HEK293T (cell line): ENCODE measurements at regions not wholly inside any gene's neighbourhood (a gene's known extent, or its start where the extent isn't known, plus 50 kb on each side); places are given as distances from the start of the nearest gene placed in this dataset.

ENCODE experiments used
- CTCF ChIA-PET: fragments of 350-600 bp; formaldehyde crosslinking; extraction: SDS; loops from one replicate; lab custom pipeline; 2021; ENCODE audit warnings: antibody characterized with exemption, inconsistent platforms; lab: Yijun Ruan, JAX
- POLR2A ChIA-PET: fragments of 350-600 bp; formaldehyde crosslinking; extraction: SDS; loops from one replicate; lab custom pipeline; 2020; ENCODE audit warnings: antibody characterized with exemption, inconsistent platforms; lab: Yijun Ruan, JAX
- DNase-seq: peaks from one replicate; pipeline ENCODE4 v3.0.0; 2012; ENCODE audit warnings: mixed read lengths; ENCODE audit errors: extremely low spot score
- ARNT ChIP-seq: fragments of 450-650 bp; IDR thresholded peaks from 2 replicates; pipeline ENCODE4 v1.6.1; 2017; ENCODE audit warnings: mild to moderate bottlenecking
- BHLHE40 ChIP-seq: fragments of 450-650 bp; IDR thresholded peaks from 2 replicates; pipeline ENCODE4 v1.6.1; 2016; ENCODE audit warnings: mild to moderate bottlenecking, moderate library complexity, borderline replicate concordance
- CTBP1 ChIP-seq: fragments of 450-650 bp; IDR thresholded peaks from 2 replicates; pipeline ENCODE4 v1.6.1; 2016; ENCODE audit warnings: borderline replicate concordance
- ELF4 ChIP-seq: fragments of 450-650 bp; IDR thresholded peaks from 2 replicates; pipeline ENCODE4 v1.6.1; 2017; ENCODE audit warnings: antibody characterized with exemption
- FOXA1 ChIP-seq: fragments of 450-650 bp; IDR thresholded peaks from 2 replicates; pipeline ENCODE4 v1.6.1; 2016; ENCODE audit warnings: mild to moderate bottlenecking
- FOXK2 ChIP-seq: fragments of 450-650 bp; IDR thresholded peaks from 2 replicates; pipeline ENCODE4 v1.6.1; 2016; ENCODE audit warnings: mild to moderate bottlenecking
- FOXM1 ChIP-seq: fragments of 450-650 bp; IDR thresholded peaks from 2 replicates; pipeline ENCODE4 v1.6.1; 2017; ENCODE audit warnings: mild to moderate bottlenecking, borderline replicate concordance
- HDGF ChIP-seq: fragments of 450-650 bp; IDR thresholded peaks from 2 replicates; pipeline ENCODE4 v1.6.1; 2017; ENCODE audit warnings: antibody characterized with exemption, borderline replicate concordance
- L3MBTL2 ChIP-seq: fragments of 450-650 bp; conservative IDR thresholded peaks from 2 replicates; pipeline ENCODE4 v1.6.1; 2016; ENCODE audit warnings: mild to moderate bottlenecking
- LEF1 ChIP-seq: fragments of 450-650 bp; IDR thresholded peaks from 2 replicates; pipeline ENCODE4 v1.6.1; 2017; ENCODE audit warnings: mild to moderate bottlenecking, borderline replicate concordance
- NFRKB ChIP-seq: fragments of 450-650 bp; IDR thresholded peaks from 2 replicates; pipeline ENCODE4 v1.6.1; 2016; ENCODE audit warnings: mild to moderate bottlenecking, moderate library complexity
- PKNOX1 ChIP-seq: fragments of 450-650 bp; IDR thresholded peaks from 2 replicates; pipeline ENCODE4 v1.6.1; 2016
- SP1 ChIP-seq: fragments of 450-650 bp; IDR thresholded peaks from 2 replicates; pipeline ENCODE4 v1.6.1; 2017
- SUZ12 ChIP-seq: fragments of 450-650 bp; IDR thresholded peaks from 2 replicates; pipeline ENCODE4 v1.6.1; 2016; ENCODE audit warnings: mild to moderate bottlenecking
- TARDBP ChIP-seq: fragments of 450-650 bp; IDR thresholded peaks from 2 replicates; pipeline ENCODE4 v1.6.1; 2016
- ZNF384 ChIP-seq: fragments of 450-650 bp; IDR thresholded peaks from 2 replicates; pipeline ENCODE4 v1.6.1; 2016

GRCh38 chr1:178628637-178629251 is 96.3 kb upstream of the RALGPS2 start:
- ChIA-PET POLR2A (no interaction called here), CTCF (no interaction called here)
- no peak for DNase-seq
- no peak for TF ChIP-seq L3MBTL2
- TF ChIP-seq CTBP1: no peak
- TF ChIP-seq TARDBP: no peak
- TF ChIP-seq ELF4: no peak
- no peak for TF ChIP-seq BHLHE40
- no peak for TF ChIP-seq ZNF384
- TF ChIP-seq SP1: no peak
- TF ChIP-seq FOXA1: no peak
- TF ChIP-seq ARNT: no peak

DNA sequence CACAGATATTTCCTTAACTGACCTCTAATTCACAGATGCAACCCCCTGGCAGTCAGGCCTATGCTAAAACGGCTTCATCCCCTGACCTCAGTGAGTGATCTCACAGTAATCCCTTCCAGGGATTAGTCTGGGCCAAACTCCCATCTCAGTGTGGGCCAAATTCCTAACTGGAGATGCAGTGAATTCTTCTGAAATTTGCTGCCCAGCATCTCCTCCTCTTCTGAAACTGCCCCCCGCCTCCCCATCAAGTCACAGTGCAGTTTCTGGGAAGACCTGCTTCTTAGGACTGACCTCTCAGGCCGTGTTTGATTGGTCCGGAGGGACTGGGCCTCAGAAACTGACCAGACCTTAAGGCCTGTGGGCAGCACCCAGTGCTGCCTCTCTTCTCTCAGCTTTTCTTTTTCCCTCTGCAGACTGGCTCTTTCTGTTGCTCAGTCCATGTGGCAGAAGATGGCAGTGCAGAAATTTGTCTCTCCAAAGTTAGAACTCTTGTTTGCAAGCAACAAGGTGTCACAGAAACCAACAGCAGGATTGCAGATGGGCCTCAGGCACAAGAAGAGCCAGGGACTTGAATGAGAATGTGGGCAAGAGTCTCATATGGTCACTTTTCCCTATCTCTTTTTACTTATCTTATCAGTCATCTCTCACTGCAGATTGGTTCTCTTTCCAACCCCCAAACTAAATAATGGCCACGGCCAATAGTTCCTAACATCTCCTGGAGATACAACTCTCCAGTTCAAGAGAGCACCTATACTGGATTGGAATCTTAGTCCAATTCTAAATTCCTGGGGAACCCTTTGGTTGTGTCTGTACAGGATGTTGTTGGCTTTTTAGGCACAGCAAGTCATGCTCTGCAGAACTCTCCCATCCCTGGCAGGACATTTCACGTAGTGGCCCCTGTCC is 95.5 kb upstream of the RALGPS2 start:
- TF ChIP-seq TARDBP: no peak
- TF ChIP-seq SUZ12: no peak
- no peak for TF ChIP-seq CTBP1
- TF ChIP-seq BHLHE40: no peak
- TF ChIP-seq L3MBTL2: no peak
- no peak for TF ChIP-seq ZNF384
- no peak for TF ChIP-seq ELF4
- TF ChIP-seq FOXA1: no peak
- CTCF ChIA-PET: no interaction called here

GRCh38 chr1:178630417-178630816 is 94.6 kb upstream of the RALGPS2 start:
- TF ChIP-seq SP1: no peak
- no peak for TF ChIP-seq FOXM1
- TF ChIP-seq LEF1: no peak
- no peak for TF ChIP-seq NFRKB
- TF ChIP-seq BHLHE40: no peak
- TF ChIP-seq ARNT: no peak
- no peak for TF ChIP-seq ZNF384
- TF ChIP-seq FOXA1: no peak
- no peak for TF ChIP-seq PKNOX1
- ChIA-PET POLR2A (no interaction called here), CTCF (no interaction called here)
- DNase-seq: no peak

More for the DNA sequence above, 95.5 kb upstream of the RALGPS2 start:
- POLR2A ChIA-PET: no interaction called here
- no peak for DNase-seq

GRCh38 chr1:178632653-178633052 is 92.4 kb upstream of the RALGPS2 start:
- ChIA-PET POLR2A (no interaction called here), CTCF (no interaction called here)
- DNase-seq: no peak
- TF ChIP-seq TARDBP: no peak
- TF ChIP-seq ELF4: no peak
- no peak for TF ChIP-seq FOXK2
- no peak for TF ChIP-seq NFRKB
- no peak for TF ChIP-seq SP1
- TF ChIP-seq L3MBTL2: no peak
- no peak for TF ChIP-seq LEF1
- no peak for TF ChIP-seq BHLHE40
- TF ChIP-seq FOXA1: no peak
- TF ChIP-seq ARNT: no peak
- no peak for TF ChIP-seq HDGF
- no peak for TF ChIP-seq SUZ12
- TF ChIP-seq CTBP1: no peak

GRCh38 chr1:178633056-178633455 is 92.0 kb upstream of the RALGPS2 start:
- ChIA-PET POLR2A (no interaction called here), CTCF (no interaction called here)
- DNase-seq: no peak

GRCh38 chr1:178634445-178634844 is 90.6 kb upstream of the RALGPS2 start:
- TF ChIP-seq PKNOX1: no peak
- no peak for TF ChIP-seq ELF4
- no peak for TF ChIP-seq L3MBTL2
- no peak for TF ChIP-seq FOXM1
- no peak for TF ChIP-seq SUZ12
- no peak for TF ChIP-seq SP1
- TF ChIP-seq NFRKB: no peak
- TF ChIP-seq TARDBP: no peak
- TF ChIP-seq FOXK2: no peak
- TF ChIP-seq HDGF: no peak
- ChIA-PET CTCF (no interaction called here), POLR2A (no interaction called here)
- no peak for DNase-seq

More at GRCh38 chr1:178633056-178633455, 92.0 kb upstream of the RALGPS2 start:
- no peak for TF ChIP-seq ELF4
- TF ChIP-seq NFRKB: no peak

DNA sequence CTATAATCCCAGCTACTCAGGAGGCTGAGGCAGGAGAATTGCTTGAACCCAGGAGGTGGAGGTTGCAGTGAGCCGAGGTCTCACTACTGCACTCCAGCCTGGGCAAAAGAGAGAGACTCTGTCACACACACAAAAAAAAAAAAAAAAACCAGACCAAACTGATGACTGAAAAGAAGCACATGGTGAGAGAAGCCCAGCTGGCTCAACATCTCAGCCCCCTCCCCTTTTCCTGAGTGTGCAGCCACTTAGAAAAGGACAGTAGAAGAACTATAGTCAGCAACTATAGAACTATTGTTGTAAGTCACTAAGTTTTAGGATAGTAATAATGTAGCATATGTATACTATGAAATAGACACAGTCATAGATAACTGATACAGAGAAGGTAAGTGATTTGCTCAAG is 87.2 kb upstream of the RALGPS2 start:
- DNase-seq: no peak
- CTCF ChIA-PET: no interaction called here
- TF ChIP-seq CTBP1: no peak
- no peak for TF ChIP-seq FOXM1
- TF ChIP-seq ARNT: no peak
- TF ChIP-seq FOXA1: no peak
- no peak for TF ChIP-seq ELF4
- TF ChIP-seq HDGF: no peak
- no peak for TF ChIP-seq ZNF384
- TF ChIP-seq NFRKB: no peak
- TF ChIP-seq LEF1: no peak
- TF ChIP-seq SUZ12: no peak
- no peak for TF ChIP-seq TARDBP
- no peak for TF ChIP-seq SP1
- no peak for TF ChIP-seq L3MBTL2
- no peak for TF ChIP-seq BHLHE40
- no peak for TF ChIP-seq PKNOX1
- no peak for TF ChIP-seq FOXK2
- POLR2A ChIA-PET: no interaction called here
